Neural progenitor cell (in vitro differentiated cells): ENCODE measurements at regions not wholly inside any gene's neighbourhood (a gene's known extent, or its start where the extent isn't known, plus 50 kb on each side); places are given as distances from the start of the nearest gene placed in this dataset.

Experiments used
- EZH2 ChIP-seq: fragments of 200-600 bp; sonication (generic); IDR thresholded peaks from 2 replicates; pipeline ENCODE4 v1.6.1; 2017; ENCODE audit warnings: antibody characterized with exemption, mild to moderate bottlenecking, moderate library complexity
- EZH2phosphoT487 ChIP-seq: fragments of 200-600 bp; sonication (generic); IDR thresholded peaks from 2 replicates; pipeline ENCODE4 v1.6.1; 2017; ENCODE audit warnings: antibody characterized with exemption
- TF ChIP-seq, protein P1 (sequence below): fragments of 200-600 bp; sonication (generic); IDR thresholded peaks from 2 replicates; pipeline ENCODE4 v1.5.1; 2017; ENCODE audit warnings: antibody characterized with exemption, mild to moderate bottlenecking

DNA sequence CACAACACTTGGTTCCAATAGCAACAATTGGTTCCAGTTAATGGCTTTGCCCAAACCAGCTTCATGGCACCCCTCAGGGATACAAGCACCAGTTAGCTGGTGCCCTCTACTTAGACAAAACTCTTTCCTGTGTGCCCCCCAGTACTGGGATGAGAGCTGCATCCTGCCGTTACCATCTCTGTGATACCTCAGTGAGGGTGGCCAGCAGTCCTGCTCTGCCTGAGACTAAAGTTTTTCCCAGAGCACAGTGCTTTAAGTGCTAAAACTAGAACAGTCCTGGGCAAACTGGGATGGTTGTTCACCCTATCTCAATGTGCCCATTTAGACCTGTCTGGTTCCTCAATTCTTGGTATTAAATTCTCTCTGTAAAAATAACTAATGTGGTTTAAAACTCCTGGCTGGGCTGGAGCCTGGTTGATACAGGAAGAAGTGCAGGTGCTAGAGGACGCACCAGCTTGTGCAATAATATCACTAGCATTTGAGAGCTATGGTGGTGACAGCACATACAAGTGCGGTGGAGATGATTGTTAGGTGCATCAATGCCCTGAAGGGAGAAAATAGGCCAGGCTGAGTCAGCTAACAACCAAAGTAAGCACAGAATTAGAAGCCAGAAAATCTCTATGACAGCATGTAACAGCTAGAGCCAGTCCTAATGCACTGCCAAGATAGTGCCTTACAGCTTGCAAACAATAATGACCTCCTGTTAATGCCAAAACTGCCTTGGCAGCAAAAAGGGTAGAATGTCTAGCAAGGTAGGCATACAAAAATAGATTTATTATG is 179.8 kb upstream of the GALNT2 start:
- no peak for TF ChIP-seq EZH2
- TF ChIP-seq, protein P1, sequence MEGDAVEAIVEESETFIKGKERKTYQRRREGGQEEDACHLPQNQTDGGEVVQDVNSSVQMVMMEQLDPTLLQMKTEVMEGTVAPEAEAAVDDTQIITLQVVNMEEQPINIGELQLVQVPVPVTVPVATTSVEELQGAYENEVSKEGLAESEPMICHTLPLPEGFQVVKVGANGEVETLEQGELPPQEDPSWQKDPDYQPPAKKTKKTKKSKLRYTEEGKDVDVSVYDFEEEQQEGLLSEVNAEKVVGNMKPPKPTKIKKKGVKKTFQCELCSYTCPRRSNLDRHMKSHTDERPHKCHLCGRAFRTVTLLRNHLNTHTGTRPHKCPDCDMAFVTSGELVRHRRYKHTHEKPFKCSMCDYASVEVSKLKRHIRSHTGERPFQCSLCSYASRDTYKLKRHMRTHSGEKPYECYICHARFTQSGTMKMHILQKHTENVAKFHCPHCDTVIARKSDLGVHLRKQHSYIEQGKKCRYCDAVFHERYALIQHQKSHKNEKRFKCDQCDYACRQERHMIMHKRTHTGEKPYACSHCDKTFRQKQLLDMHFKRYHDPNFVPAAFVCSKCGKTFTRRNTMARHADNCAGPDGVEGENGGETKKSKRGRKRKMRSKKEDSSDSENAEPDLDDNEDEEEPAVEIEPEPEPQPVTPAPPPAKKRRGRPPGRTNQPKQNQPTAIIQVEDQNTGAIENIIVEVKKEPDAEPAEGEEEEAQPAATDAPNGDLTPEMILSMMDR = no peak
- TF ChIP-seq EZH2phosphoT487 = no peak
